ENCODE measurements at regions not wholly inside any gene's neighbourhood (a gene's known extent, or its start where the extent isn't known, plus 50 kb on each side); places are given as distances from the start of the nearest gene placed in this dataset.

DNA sequence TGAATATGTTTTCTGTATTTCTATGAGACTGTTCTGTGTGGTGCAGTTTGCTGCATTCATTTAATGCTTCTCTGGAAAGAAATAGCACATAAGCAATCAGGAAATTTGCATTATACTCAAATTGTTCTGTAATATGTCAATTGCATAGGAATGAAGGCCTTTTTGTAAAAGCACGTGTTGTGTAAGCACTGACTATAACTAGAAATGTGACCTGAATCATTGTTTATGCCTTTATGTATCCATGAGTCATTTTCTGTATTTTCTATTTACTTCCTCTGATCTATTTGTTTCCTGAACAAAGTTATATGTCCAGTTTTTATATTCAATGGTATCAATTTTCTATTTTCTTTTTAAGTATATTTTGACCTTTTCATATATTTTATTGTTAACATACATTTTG, 1455.3 kb downstream of the GRIK2 start:
- DNase-seq (ENCODE audit: extremely low spot score): no peak
- Histone ChIP-seq H3K27ac (replicated peaks in 1 of 4) (no peak overlapping the region), H3K36me3 (no peaks in the 10 kb centered on the region), H3K9me3 (no peaks in the 10 kb centered on the region), H3K4me3 (no peak overlapping the region), H3K27me3 (no peaks in the 10 kb centered on the region), H3K4me1 (no peaks in the 10 kb centered on the region)
- intact Hi-C loops (cut with DNase I): no loop called here
- TF ChIP-seq, protein P1, sequence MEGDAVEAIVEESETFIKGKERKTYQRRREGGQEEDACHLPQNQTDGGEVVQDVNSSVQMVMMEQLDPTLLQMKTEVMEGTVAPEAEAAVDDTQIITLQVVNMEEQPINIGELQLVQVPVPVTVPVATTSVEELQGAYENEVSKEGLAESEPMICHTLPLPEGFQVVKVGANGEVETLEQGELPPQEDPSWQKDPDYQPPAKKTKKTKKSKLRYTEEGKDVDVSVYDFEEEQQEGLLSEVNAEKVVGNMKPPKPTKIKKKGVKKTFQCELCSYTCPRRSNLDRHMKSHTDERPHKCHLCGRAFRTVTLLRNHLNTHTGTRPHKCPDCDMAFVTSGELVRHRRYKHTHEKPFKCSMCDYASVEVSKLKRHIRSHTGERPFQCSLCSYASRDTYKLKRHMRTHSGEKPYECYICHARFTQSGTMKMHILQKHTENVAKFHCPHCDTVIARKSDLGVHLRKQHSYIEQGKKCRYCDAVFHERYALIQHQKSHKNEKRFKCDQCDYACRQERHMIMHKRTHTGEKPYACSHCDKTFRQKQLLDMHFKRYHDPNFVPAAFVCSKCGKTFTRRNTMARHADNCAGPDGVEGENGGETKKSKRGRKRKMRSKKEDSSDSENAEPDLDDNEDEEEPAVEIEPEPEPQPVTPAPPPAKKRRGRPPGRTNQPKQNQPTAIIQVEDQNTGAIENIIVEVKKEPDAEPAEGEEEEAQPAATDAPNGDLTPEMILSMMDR (IDR thresholded peaks at IDR 0.05): no peak
- TF ChIP-seq POLR2A (IDR thresholded peaks at IDR 0.05; ENCODE audit: low read depth): no peak
- TF ChIP-seq POLR2AphosphoS5 (IDR thresholded peaks at IDR 0.05): no peak
- TF ChIP-seq EP300 (IDR thresholded peaks at IDR 0.05): no peak
- 64% methylated on average over 1 of the region's 1 CpG for WGBS

DNA sequence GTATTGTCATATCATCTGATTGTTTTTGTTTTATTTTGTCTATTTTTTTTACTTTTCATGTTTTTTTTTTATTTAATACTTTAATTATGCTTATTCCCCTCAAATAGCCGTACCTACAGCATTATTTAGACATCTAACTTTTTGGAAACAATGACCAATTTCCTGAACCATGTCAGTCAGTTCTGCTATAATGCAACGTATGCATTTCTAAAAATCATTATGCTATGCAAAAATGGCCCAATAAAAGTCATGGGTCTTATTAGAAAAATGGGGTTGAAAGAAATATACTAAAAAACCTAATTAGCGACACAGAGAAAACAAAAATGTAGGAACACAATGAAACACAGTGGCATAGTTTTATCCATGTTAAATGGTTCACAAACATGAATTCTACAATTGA, 1454.7 kb downstream of the GRIK2 start:
- TF ChIP-seq POLR2AphosphoS5 (IDR thresholded peaks at IDR 0.05) (no peak), POLR2A (IDR thresholded peaks at IDR 0.05; ENCODE audit: low read depth) (no peak), EP300 (IDR thresholded peaks at IDR 0.05) (no peak)
- TF ChIP-seq, protein P1 (IDR thresholded peaks at IDR 0.05): no peak
- DNase-seq (ENCODE audit: extremely low spot score): no peak
- no peaks in the 10 kb centered on the region for H3K9me3 ChIP-seq
- H3K4me1 ChIP-seq: no peaks in the 10 kb centered on the region
- 75% methylated on average over 3 of the region's 3 CpGs for WGBS
- H3K27ac ChIP-seq (replicated peaks in 1 of 4): no peak overlapping the region
- no peak overlapping the region for H3K4me3 ChIP-seq
- no peaks in the 10 kb centered on the region for H3K27me3 ChIP-seq
- H3K36me3 ChIP-seq: no peaks in the 10 kb centered on the region
- intact Hi-C loops (cut with DNase I): no loop called here

DNA sequence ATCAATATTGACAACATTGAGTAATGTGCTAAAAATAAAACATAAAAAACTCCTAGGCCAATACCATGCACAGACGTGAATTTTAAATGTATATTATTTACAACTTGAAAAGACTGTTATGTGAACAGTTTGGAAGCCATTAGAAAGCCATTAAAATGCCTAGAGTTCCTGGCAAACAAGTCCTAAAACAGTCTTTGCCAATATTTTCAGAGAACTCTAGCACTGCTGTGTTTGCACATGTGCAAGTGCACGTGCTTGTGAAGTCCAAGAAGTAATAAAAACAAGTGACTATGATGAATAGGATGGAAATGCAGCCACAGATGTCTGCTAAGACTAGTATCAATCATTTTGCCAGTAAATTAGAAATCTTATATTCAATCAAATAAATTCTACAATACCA, 1447.6 kb downstream of the GRIK2 start:
- Histone ChIP-seq H3K4me3 (no peak overlapping the region), H3K27ac (replicated peaks in 1 of 4) (no peak overlapping the region), H3K27me3 (no peaks in the 10 kb centered on the region), H3K4me1 (no peaks in the 10 kb centered on the region), H3K9me3 (no peaks in the 10 kb centered on the region), H3K36me3 (no peaks in the 10 kb centered on the region)
- WGBS: 24% methylated on average over 2 of the region's 2 CpGs
- intact Hi-C loops (cut with DNase I): no loop called here
- TF ChIP-seq EP300 (IDR thresholded peaks at IDR 0.05) (no peak), POLR2AphosphoS5 (IDR thresholded peaks at IDR 0.05) (no peak)
- TF ChIP-seq, protein P1 (IDR thresholded peaks at IDR 0.05): no peak
- no peak for DNase-seq (ENCODE audit: extremely low spot score)

DNA sequence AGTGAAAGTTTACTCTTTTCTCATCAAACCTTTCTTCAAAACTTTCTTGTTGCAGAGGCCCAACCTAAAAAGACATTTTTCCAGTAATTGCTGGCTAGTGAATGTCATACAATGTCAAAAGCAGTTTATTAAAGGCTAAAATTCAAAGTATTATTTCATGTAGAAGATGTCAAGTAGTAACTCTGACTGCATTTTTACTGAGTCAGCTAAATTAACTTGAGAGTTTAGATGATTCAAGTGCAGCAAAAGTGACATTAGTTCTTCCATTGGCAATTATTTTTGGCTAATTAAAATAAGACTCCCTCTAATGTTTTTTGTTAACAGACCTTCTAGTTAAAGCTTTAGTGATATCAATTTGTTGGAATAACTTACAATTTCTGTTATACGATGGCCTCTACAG, 1438.5 kb downstream of the GRIK2 start:
- intact Hi-C loops (cut with DNase I): no loop called here
- Histone ChIP-seq H3K36me3 (no peaks in the 10 kb centered on the region), H3K4me1 (no peaks in the 10 kb centered on the region), H3K27me3 (no peaks in the 10 kb centered on the region), H3K27ac (replicated peaks in 1 of 4) (no peak overlapping the region), H3K9me3 (peaks cover 0 to 7% (median 2%) of the 10 kb centered on the region in 4 donors), H3K4me3 (no peak overlapping the region)
- TF ChIP-seq POLR2A (IDR thresholded peaks at IDR 0.05; ENCODE audit: low read depth): no peak
- no peak for TF ChIP-seq EP300 (IDR thresholded peaks at IDR 0.05)
- TF ChIP-seq POLR2AphosphoS5 (IDR thresholded peaks at IDR 0.05): no peak
- TF ChIP-seq, protein P1 (IDR thresholded peaks at IDR 0.05): no peak
- DNase-seq (ENCODE audit: extremely low spot score): no peak
- 68% methylated on average over 1 of the region's 1 CpG for WGBS

DNA sequence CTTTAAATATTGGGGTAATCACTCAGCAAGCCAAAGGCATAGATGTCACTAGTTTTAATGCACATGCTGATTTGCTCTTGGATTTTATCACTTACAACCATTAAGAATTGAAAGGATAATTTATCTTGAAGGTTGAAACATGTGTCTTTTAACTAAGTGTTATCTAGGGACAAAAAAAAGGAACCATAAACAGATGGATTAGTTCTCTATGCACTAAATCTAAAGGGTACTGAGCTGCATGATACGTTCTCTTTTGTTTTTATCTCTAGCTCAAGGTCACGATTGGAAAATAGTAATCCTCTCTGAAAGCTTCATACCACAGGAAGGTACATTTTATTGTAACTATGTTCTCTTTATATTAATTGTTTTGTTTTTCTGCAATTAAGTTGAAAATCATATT, 1426.6 kb downstream of the GRIK2 start:
- Histone ChIP-seq H3K27me3 (no peaks in the 10 kb centered on the region), H3K27ac (replicated peaks in 1 of 4) (no peak overlapping the region), H3K4me1 (no peaks in the 10 kb centered on the region), H3K36me3 (no peaks in the 10 kb centered on the region), H3K4me3 (no peak overlapping the region), H3K9me3 (no peaks in the 10 kb centered on the region)
- TF ChIP-seq EP300 (IDR thresholded peaks at IDR 0.05) (no peak), POLR2AphosphoS5 (IDR thresholded peaks at IDR 0.05) (no peak), POLR2A (IDR thresholded peaks at IDR 0.05; ENCODE audit: low read depth) (no peak)
- TF ChIP-seq, protein P1 (IDR thresholded peaks at IDR 0.05): no peak
- no peak for DNase-seq (ENCODE audit: extremely low spot score)
- WGBS: 71% methylated on average over 2 of the region's 2 CpGs
- intact Hi-C loops (cut with DNase I): no loop called here

All from esophagus muscularis mucosa (tissue), 4 donors.